ENCODE measurements at regions not wholly inside any gene's neighbourhood (a gene's known extent, or its start where the extent isn't known, plus 50 kb on each side); places are given as distances from the start of the nearest gene placed in this dataset.

- no peak overlapping the region for H3K4me3 ChIP-seq (ENCODE audit: insufficient read depth, low read depth, low read length)
- no peaks in the 10 kb centered on the region for H3K9me1 ChIP-seq (ENCODE audit: insufficient read depth, low read length)
- H2AK9ac ChIP-seq (replicated peaks; ENCODE audit: low read depth, low read length, poor library complexity): no peak overlapping the region
- DNase-seq: no peak
- POLR2A ChIA-PET (ENCODE audit: unreplicated experiment): no interaction called here
- no peak overlapping the region for H3K27ac ChIP-seq (ENCODE audit: insufficient read depth, low read length)
- no peak overlapping the region for H3K9ac ChIP-seq (ENCODE audit: low read depth, low read length)
- no peak overlapping the region for H3K4me2 ChIP-seq (ENCODE audit: low read depth, low read length)
- no CpG with 5 or more reads among the region's 2 CpGs for WGBS, 2 experiments (ENCODE audit: extremely low coverage in 2 of 2, insufficient read length in 1 of 2)
- H2AK5ac ChIP-seq (ENCODE audit: low read depth, low read length): no peak overlapping the region
- no peaks in the 10 kb centered on the region for H3K79me1 ChIP-seq (ENCODE audit: low read depth in 1 of 2, low read length in 2 of 2)
- no peak overlapping the region for H2AFZ ChIP-seq (replicated peaks; ENCODE audit: low read length, poor library complexity)
- H3K56ac ChIP-seq (ENCODE audit: extremely low read depth, insufficient read depth, low read length): no peak overlapping the region
- no peaks in the 10 kb centered on the region for H3K9me3 ChIP-seq (ENCODE audit: control insufficient read depth, insufficient read depth, low read length)
- no peaks in the 10 kb centered on the region for H3K27me3 ChIP-seq (ENCODE audit: control insufficient read depth, insufficient read depth, low read length)
- intact Hi-C loops (cut with micrococcal nuclease) (no loop called here), in situ Hi-C loops (cut with MboI; ENCODE audit: low sequenced_read_pairs) (no loop called here), dilution Hi-C loops (cut with HindIII; ENCODE audit: low sequenced_read_pairs, unreplicated experiment) (no loop called here)
- no peak overlapping the region for H4K5ac ChIP-seq (ENCODE audit: low read depth, low read length)
- H2BK5ac ChIP-seq (ENCODE audit: low read depth, low read length, poor library complexity, severe bottlenecking): no peak overlapping the region
- no peak overlapping the region for H4K91ac ChIP-seq (ENCODE audit: insufficient read depth, low read depth, low read length)
- H3K14ac ChIP-seq (replicated peaks; ENCODE audit: low read depth, low read length): no peak overlapping the region
- BruUV-seq (replicated peaks): no TSS peak
- H4K8ac ChIP-seq (ENCODE audit: low read depth in 2 of 2, low read length in 2 of 2): no peak overlapping the region
- no peak for ATAC-seq (ENCODE audit: low read depth)
- H3K4me1 ChIP-seq (ENCODE audit: control insufficient read depth, insufficient read depth, low read length): no peaks in the 10 kb centered on the region
- H3K36me3 ChIP-seq (ENCODE audit: control insufficient read depth, insufficient read depth, low read length): no peaks in the 10 kb centered on the region
- H3K23ac ChIP-seq (ENCODE audit: low read depth, low read length): no peak overlapping the region
- TF ChIP-seq ELK1 (IDR thresholded peaks at IDR 0.05; ENCODE audit: borderline replicate concordance, low read depth, low read length): no peak
- no peak for TF ChIP-seq SMC3 (IDR thresholded peaks at IDR 0.05; ENCODE audit: low read depth, low read length)
- no peak for TF ChIP-seq NFE2L2 (IDR thresholded peaks at IDR 0.05; ENCODE audit: low read depth, low read length)
- TF ChIP-seq RCOR1 (IDR thresholded peaks at IDR 0.05; ENCODE audit: insufficient replicate concordance, low read length): no peak
- no peak for TF ChIP-seq MAFK (IDR thresholded peaks at IDR 0.05; ENCODE audit: low read depth, low read length)
- no peak for TF ChIP-seq FOS (IDR thresholded peaks at IDR 0.05; ENCODE audit: low read depth, low read length)
- TF ChIP-seq RAD21 (IDR thresholded peaks at IDR 0.05; ENCODE audit: low read length): no peak
- H2BK15ac ChIP-seq (ENCODE audit: low read depth, low read length): no peak overlapping the region
- CTCF ChIA-PET: no interaction called here
- H3K4ac ChIP-seq (ENCODE audit: low read depth, low read length): no peak overlapping the region
- no peak overlapping the region for H2BK120ac ChIP-seq (ENCODE audit: low read depth, low read length)
- H3K18ac ChIP-seq (ENCODE audit: low read depth, low read length): no peak overlapping the region
- H4K20me1 ChIP-seq (ENCODE audit: insufficient read depth, low read length): no peaks in the 10 kb centered on the region
- H2BK20ac ChIP-seq (ENCODE audit: low read depth, low read length): no peak overlapping the region
Measured at GRCh38 chr4:144304025-144304424, 163.5 kb upstream of the GYPA start.
